GM19351 (cell line): ENCODE measurements at regions not wholly inside any gene's neighbourhood (a gene's known extent, or its start where the extent isn't known, plus 50 kb on each side); places are given as distances from the start of the nearest gene placed in this dataset.

ENCODE experiments used
- ATAC-seq: cut with Tn5 transposase; IDR thresholded peaks from one replicate; pipeline ENCODE4 v1.9.1; 2021; ENCODE audit warnings: mild to moderate bottlenecking, moderate library complexity; ENCODE audit not compliant: unreplicated experiment

- ATAC-seq = no peak
These were observed 412.7 kb upstream of the SEL1L start for GRCh38 chr14:81946375-81946774.

GRCh38 chr14:81946834-81947798 lies 413.5 kb upstream of the SEL1L start:
- no peak for ATAC-seq

- ATAC-seq = no peak
These were observed 419.3 kb upstream of the SEL1L start for GRCh38 chr14:81952917-81953316.

GRCh38 chr14:81953419-81953818 lies 419.8 kb upstream of the SEL1L start:
- ATAC-seq = no peak

GRCh38 chr14:81955123-81955522 lies 421.5 kb upstream of the SEL1L start:
- no peak for ATAC-seq

GRCh38 chr14:81960781-81961180 lies 427.1 kb upstream of the SEL1L start:
- ATAC-seq = no peak

- no peak for ATAC-seq
These were observed 430.2 kb upstream of the SEL1L start for GRCh38 chr14:81963846-81964245.

- no peak for ATAC-seq
These were observed 436.7 kb upstream of the SEL1L start for GRCh38 chr14:81970307-81970706.

GRCh38 chr14:81971911-81972310 lies 438.3 kb upstream of the SEL1L start:
- ATAC-seq = no peak

GRCh38 chr14:81972601-81973000 lies 438.9 kb upstream of the SEL1L start:
- ATAC-seq = no peak

- ATAC-seq = no peak
These were observed 440.9 kb upstream of the SEL1L start for GRCh38 chr14:81974543-81974942.

- no peak for ATAC-seq
These were observed 447.1 kb upstream of the SEL1L start for GRCh38 chr14:81980601-81981306.

- no peak for ATAC-seq
These were observed 447.6 kb upstream of the SEL1L start for GRCh38 chr14:81981307-81981675.

- ATAC-seq = no peak
These were observed 448.4 kb upstream of the SEL1L start for GRCh38 chr14:81982046-81982445.

- ATAC-seq = no peak
These were observed 452.4 kb upstream of the SEL1L start for GRCh38 chr14:81986005-81986404.

- no peak for ATAC-seq
These were observed 455.6 kb upstream of the SEL1L start for GRCh38 chr14:81989211-81989610.

- ATAC-seq = peak; percentile 85
These were observed 456.7 kb upstream of the SEL1L start for GRCh38 chr14:81990312-81990761.

- ATAC-seq = no peak
These were observed 458.3 kb upstream of the SEL1L start for GRCh38 chr14:81991998-81992397.

- no peak for ATAC-seq
These were observed 459.8 kb upstream of the SEL1L start for GRCh38 chr14:81993432-81993831.

GRCh38 chr14:82003426-82003825 lies 469.8 kb upstream of the SEL1L start:
- ATAC-seq = no peak

- no peak for ATAC-seq
These were observed 475.4 kb upstream of the SEL1L start for GRCh38 chr14:82009076-82009475.

- no peak for ATAC-seq
These were observed 476.3 kb upstream of the SEL1L start for GRCh38 chr14:82009993-82010392.
